Fibroblast of skin of right quadriceps (primary cell): ENCODE measurements at regions not wholly inside any gene's neighbourhood (a gene's known extent, or its start where the extent isn't known, plus 50 kb on each side); places are given as distances from the start of the nearest gene placed in this dataset.
A peak's percentile ranks its signal among the peaks of the same experiment; 100 is the strongest.
"Not testable (repeated sequence)": the region's sequence is repeated elsewhere in the genome, so short reads cannot be mapped to it uniquely, and the experiment has no call there.

Source experiments
- DNase-seq: peaks from one replicate; pipeline ENCODE4 v3.0.0-alpha.2; 2013

GRCh38 chr10:38364073-38364472 lies 269.9 kb downstream of the ZNF37A start:
- DNase-seq: not testable (repeated sequence)

GRCh38 chr10:38365917-38366316 lies 271.8 kb downstream of the ZNF37A start:
- peak; percentile 11 for DNase-seq

- not testable (repeated sequence) for DNase-seq
These were observed 289.7 kb downstream of the ZNF37A start for GRCh38 chr10:38383800-38384199.

GRCh38 chr10:38386869-38387268 lies 292.7 kb downstream of the ZNF37A start:
- not testable (repeated sequence) for DNase-seq

GRCh38 chr10:38390725-38391124 lies 296.6 kb downstream of the ZNF37A start:
- DNase-seq: not testable (repeated sequence)

GRCh38 chr10:38395465-38395864 lies 301.3 kb downstream of the ZNF37A start:
- DNase-seq: not testable (repeated sequence)

- DNase-seq: not testable (repeated sequence)
These were observed 302.2 kb downstream of the ZNF37A start for GRCh38 chr10:38396178-38396954.

GRCh38 chr10:38401565-38401964 lies 307.4 kb downstream of the ZNF37A start:
- DNase-seq: not testable (repeated sequence)

GRCh38 chr10:38402442-38403346 lies 308.6 kb downstream of the ZNF37A start:
- peak; percentile 93 for DNase-seq

- peak; percentile 6 for DNase-seq
These were observed 309.4 kb downstream of the ZNF37A start for GRCh38 chr10:38403347-38404117.

- not testable (repeated sequence) for DNase-seq
These were observed 329.5 kb downstream of the ZNF37A start for GRCh38 chr10:38423634-38424033.

GRCh38 chr10:38430242-38430641 lies 336.1 kb downstream of the ZNF37A start:
- DNase-seq: not testable (repeated sequence)

- DNase-seq: not testable (repeated sequence)
These were observed 343.2 kb downstream of the ZNF37A start for GRCh38 chr10:38437359-38437758.

- DNase-seq: not testable (repeated sequence)
These were observed 354.6 kb downstream of the ZNF37A start for GRCh38 chr10:38448614-38449355.

GRCh38 chr10:38449618-38450017 lies 355.5 kb downstream of the ZNF37A start:
- not testable (repeated sequence) for DNase-seq

GRCh38 chr10:38450372-38451057 lies 356.4 kb downstream of the ZNF37A start:
- DNase-seq: not testable (repeated sequence)

- DNase-seq: not testable (repeated sequence)
These were observed 357.3 kb downstream of the ZNF37A start for GRCh38 chr10:38451306-38451967.
